ENCODE measurements at regions not wholly inside any gene's neighbourhood (a gene's known extent, or its start where the extent isn't known, plus 50 kb on each side); places are given as distances from the start of the nearest gene placed in this dataset.
"Not testable (repeated sequence)": the region's sequence is repeated elsewhere in the genome, so short reads cannot be mapped to it uniquely, and the experiment has no call there.

- no peak for DNase-seq
These were observed 165.4 kb upstream of the P2RY1 start for GRCh38 chr3:152669560-152669959.

GRCh38 chr3:152671446-152672319 lies 163.2 kb upstream of the P2RY1 start:
- no peak for DNase-seq

GRCh38 chr3:152672320-152672649 lies 162.6 kb upstream of the P2RY1 start:
- no peak for DNase-seq

GRCh38 chr3:152676810-152677379 lies 158.0 kb upstream of the P2RY1 start:
- no peak for DNase-seq

GRCh38 chr3:152677491-152677890 lies 157.4 kb upstream of the P2RY1 start:
- no peak for DNase-seq

GRCh38 chr3:152682477-152682876 lies 152.5 kb upstream of the P2RY1 start:
- no peak for DNase-seq

- no peak for DNase-seq
These were observed 151.4 kb upstream of the P2RY1 start for GRCh38 chr3:152683521-152683999.

- no peak for DNase-seq
These were observed 150.7 kb upstream of the P2RY1 start for GRCh38 chr3:152684279-152684678.

- DNase-seq, result peak; percentile 57
These were observed 146.6 kb upstream of the P2RY1 start for GRCh38 chr3:152688313-152688712.

GRCh38 chr3:152692326-152692725 lies 142.6 kb upstream of the P2RY1 start:
- not testable (repeated sequence) for DNase-seq

GRCh38 chr3:152693521-152694250 lies 141.2 kb upstream of the P2RY1 start:
- not testable (repeated sequence) for DNase-seq

- no peak for DNase-seq
These were observed 139.1 kb upstream of the P2RY1 start for GRCh38 chr3:152695840-152696239.

GRCh38 chr3:152696962-152697361 lies 138.0 kb upstream of the P2RY1 start:
- no peak for DNase-seq

GRCh38 chr3:152703245-152703890 lies 131.6 kb upstream of the P2RY1 start:
- no peak for DNase-seq

- peak; percentile 26 for DNase-seq
These were observed 127.8 kb upstream of the P2RY1 start for GRCh38 chr3:152706991-152707713.

GRCh38 chr3:152709659-152710058 lies 125.3 kb upstream of the P2RY1 start:
- DNase-seq, result no peak

- DNase-seq, result no peak
These were observed 124.4 kb upstream of the P2RY1 start for GRCh38 chr3:152710549-152710948.

GRCh38 chr3:152713989-152714388 lies 120.9 kb upstream of the P2RY1 start:
- DNase-seq, result no peak

GRCh38 chr3:152714507-152714906 lies 120.4 kb upstream of the P2RY1 start:
- no peak for DNase-seq

GRCh38 chr3:152717252-152717651 lies 117.7 kb upstream of the P2RY1 start:
- DNase-seq, result no peak

- DNase-seq, result peak; percentile 44
These were observed 116.1 kb upstream of the P2RY1 start for GRCh38 chr3:152718810-152719209.

- DNase-seq, result peak; percentile 21
These were observed 115.7 kb upstream of the P2RY1 start for GRCh38 chr3:152719264-152719663.
